HG02852 (cell line): ENCODE measurements at regions not wholly inside any gene's neighbourhood (a gene's known extent, or its start where the extent isn't known, plus 50 kb on each side); places are given as distances from the start of the nearest gene placed in this dataset.

Experiments
- ATAC-seq: cut with Tn5 transposase; IDR thresholded peaks from one replicate; pipeline ENCODE4 v1.9.1; 2021; ENCODE audit warnings: mild to moderate bottlenecking, moderate library complexity; ENCODE audit not compliant: unreplicated experiment

- no peak for ATAC-seq
These were observed 57.5 kb upstream of the FREM1 start for GRCh38 chr9:14967450-14968321.

GRCh38 chr9:14962193-14962882 lies 52.1 kb upstream of the FREM1 start:
- ATAC-seq, result no peak

- no peak for ATAC-seq
These were observed 51.3 kb upstream of the FREM1 start for GRCh38 chr9:14961372-14962068.

- no peak for ATAC-seq
These were observed 50.7 kb upstream of the FREM1 start for GRCh38 chr9:14960881-14961280.
